GM23338 (cell line): ENCODE measurements at regions not wholly inside any gene's neighbourhood (a gene's known extent, or its start where the extent isn't known, plus 50 kb on each side); places are given as distances from the start of the nearest gene placed in this dataset.

Source experiments
- CREB1 ChIP-seq: fragments of 250-450 bp; sonication (Bioruptor Pico); IDR thresholded peaks from 2 replicates; pipeline ENCODE4 v1.5.0; 2020; ENCODE audit warnings: low read depth, mild to moderate bottlenecking, moderate library complexity
- EZH2 ChIP-seq: fragments of 200-600 bp; sonication (generic); IDR thresholded peaks from one replicate; pipeline ENCODE4 v1.8.0; 2017; ENCODE audit warnings: antibody characterized with exemption, mild to moderate bottlenecking, low read depth; ENCODE audit not compliant: unreplicated experiment
- POLR2AphosphoS5 ChIP-seq: IDR thresholded peaks from 2 replicates; pipeline ENCODE4 v1.6.1; 2016; ENCODE audit warnings: antibody characterized with exemption, low read depth
- TF ChIP-seq, protein P1 (sequence below), 2 experiments: fragments of 200-600 bp in 1 of 2; sonication (generic) in 1 of 2; conservative IDR thresholded peaks; 2 replicates each; pipeline versions ENCODE4 v1.5.1 to v1.6.1; 2016 to 2017; ENCODE audit warnings: antibody characterized with exemption in 2 of 2, low read depth in 2 of 2, mild to moderate bottlenecking in 2 of 2, moderate library complexity in 1 of 2

- TF ChIP-seq CREB1 (CRISPR knock-in tag) (no peak), POLR2AphosphoS5 (no peak), EZH2 (no peak)
- TF ChIP-seq, protein P1, sequence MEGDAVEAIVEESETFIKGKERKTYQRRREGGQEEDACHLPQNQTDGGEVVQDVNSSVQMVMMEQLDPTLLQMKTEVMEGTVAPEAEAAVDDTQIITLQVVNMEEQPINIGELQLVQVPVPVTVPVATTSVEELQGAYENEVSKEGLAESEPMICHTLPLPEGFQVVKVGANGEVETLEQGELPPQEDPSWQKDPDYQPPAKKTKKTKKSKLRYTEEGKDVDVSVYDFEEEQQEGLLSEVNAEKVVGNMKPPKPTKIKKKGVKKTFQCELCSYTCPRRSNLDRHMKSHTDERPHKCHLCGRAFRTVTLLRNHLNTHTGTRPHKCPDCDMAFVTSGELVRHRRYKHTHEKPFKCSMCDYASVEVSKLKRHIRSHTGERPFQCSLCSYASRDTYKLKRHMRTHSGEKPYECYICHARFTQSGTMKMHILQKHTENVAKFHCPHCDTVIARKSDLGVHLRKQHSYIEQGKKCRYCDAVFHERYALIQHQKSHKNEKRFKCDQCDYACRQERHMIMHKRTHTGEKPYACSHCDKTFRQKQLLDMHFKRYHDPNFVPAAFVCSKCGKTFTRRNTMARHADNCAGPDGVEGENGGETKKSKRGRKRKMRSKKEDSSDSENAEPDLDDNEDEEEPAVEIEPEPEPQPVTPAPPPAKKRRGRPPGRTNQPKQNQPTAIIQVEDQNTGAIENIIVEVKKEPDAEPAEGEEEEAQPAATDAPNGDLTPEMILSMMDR (conservative IDR thresholded peaks at IDR 0.05; ENCODE audit: low read depth in 2 of 2), result no peak
Measured at GRCh38 chr5:82356808-82357671, 78.9 kb upstream of the RPS23 start.
